ENCODE measurements at regions not wholly inside any gene's neighbourhood (a gene's known extent, or its start where the extent isn't known, plus 50 kb on each side); places are given as distances from the start of the nearest gene placed in this dataset.

GRCh38 chr3:10632125-10632524 lies 126.7 kb upstream of the ATP2B2 start:
- TF ChIP-seq CTCF (IDR thresholded peaks at IDR 0.05) (no peak), USF2 (IDR thresholded peaks at IDR 0.05; ENCODE audit: borderline replicate concordance, low read depth, low read length) (no peak), MAX (IDR thresholded peaks at IDR 0.05; ENCODE audit: low read depth) (no peak), POLR2AphosphoS5 (IDR thresholded peaks at IDR 0.05; ENCODE audit: low read depth, low read length) (no peak), SIN3A (IDR thresholded peaks at IDR 0.05; ENCODE audit: borderline replicate concordance, low read depth, low read length) (no peak)
